ENCODE measurements at regions not wholly inside any gene's neighbourhood (a gene's known extent, or its start where the extent isn't known, plus 50 kb on each side); places are given as distances from the start of the nearest gene placed in this dataset.

DNA sequence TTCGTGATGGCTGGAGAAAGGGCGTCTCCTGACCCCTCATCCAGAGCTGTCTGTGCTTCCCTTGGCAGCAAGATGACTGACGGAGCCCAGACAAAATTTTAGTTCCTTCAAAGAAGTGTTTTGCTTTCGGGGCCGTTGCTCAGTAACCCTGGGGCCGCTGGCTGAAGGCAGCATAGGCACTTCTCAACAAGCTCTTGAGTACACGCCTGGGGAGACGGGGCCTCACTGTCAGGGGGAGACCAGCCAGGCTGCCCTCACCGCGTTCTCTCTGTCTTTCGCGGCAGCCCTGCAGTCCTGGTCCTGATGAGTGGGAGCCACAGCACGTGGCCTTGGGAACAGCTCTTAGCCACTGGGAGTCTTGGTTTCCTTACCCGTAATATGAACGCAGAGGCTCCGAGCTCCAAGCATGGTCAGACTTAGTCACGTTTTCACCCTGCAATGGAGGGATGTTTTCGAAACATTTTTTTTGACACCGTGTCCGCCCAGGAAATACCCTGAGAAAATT is 86.0 kb downstream of the IRF8 start:
- POLR2A ChIA-PET: no interaction called here
- TF ChIP-seq, protein P1, sequence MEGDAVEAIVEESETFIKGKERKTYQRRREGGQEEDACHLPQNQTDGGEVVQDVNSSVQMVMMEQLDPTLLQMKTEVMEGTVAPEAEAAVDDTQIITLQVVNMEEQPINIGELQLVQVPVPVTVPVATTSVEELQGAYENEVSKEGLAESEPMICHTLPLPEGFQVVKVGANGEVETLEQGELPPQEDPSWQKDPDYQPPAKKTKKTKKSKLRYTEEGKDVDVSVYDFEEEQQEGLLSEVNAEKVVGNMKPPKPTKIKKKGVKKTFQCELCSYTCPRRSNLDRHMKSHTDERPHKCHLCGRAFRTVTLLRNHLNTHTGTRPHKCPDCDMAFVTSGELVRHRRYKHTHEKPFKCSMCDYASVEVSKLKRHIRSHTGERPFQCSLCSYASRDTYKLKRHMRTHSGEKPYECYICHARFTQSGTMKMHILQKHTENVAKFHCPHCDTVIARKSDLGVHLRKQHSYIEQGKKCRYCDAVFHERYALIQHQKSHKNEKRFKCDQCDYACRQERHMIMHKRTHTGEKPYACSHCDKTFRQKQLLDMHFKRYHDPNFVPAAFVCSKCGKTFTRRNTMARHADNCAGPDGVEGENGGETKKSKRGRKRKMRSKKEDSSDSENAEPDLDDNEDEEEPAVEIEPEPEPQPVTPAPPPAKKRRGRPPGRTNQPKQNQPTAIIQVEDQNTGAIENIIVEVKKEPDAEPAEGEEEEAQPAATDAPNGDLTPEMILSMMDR (IDR thresholded peaks at IDR 0.05; ENCODE audit: control extremely low read depth, extremely low read depth, low read depth, missing control alignments): no peak
- CTCF ChIA-PET: interaction anchor here (1.2 to 11.3 kb wide), 2 partner anchors 136 to 164 kb away, joined by 3 to 162 read pairs; no protein-coding TSS in a partner anchor
- no peak for DNase-seq (ENCODE audit: extremely low spot score)

DNA sequence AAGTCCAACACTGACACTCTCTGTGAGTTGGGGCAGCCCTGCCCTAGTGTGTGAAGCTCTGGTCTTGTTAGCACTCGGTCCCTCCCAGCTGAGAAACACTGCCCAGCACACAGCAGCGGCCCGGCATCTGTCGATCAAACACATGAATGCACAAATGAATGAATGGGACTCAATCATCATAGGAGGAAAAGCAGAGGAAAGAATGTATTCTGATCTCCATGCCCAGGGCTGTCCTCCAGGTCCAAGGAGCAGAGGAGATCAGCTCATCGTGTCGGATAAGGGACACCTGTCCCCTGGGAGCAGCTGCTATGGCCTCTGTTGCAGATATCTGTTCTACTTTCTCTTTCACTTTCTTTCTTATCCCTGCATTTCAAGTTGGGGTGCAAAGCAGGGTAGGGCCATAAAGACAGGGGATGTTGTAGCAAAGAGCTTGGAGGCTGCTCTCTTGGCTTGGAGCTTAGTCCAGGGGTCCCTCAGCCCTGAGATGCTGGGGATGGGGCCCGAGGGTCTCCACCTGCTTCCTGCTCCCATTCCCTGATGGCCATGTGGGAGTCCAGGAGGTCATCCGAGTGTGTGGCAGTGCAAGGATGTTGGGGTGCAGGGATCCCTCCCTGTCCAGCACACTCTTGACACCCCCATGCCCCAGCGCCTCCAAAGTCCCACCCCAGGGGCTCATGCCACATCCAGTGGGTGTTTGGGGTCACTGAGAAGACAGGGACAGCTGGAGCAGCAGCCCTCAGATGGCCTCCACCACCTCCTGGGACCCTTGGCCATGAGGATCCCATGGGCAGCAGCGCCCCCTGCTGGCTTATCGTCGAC is 88.2 kb downstream of the IRF8 start:
- TF ChIP-seq, protein P1 (IDR thresholded peaks at IDR 0.05; ENCODE audit: control extremely low read depth, extremely low read depth, low read depth, missing control alignments): peak; percentile 22
- DNase-seq (ENCODE audit: extremely low spot score): peak; percentile 80
- POLR2A ChIA-PET: interaction anchor here (0.8 to 1.2 kb wide), 2 partner anchors 74 to 88 kb away, joined by 3 to 4 read pairs; partner anchors contain the start of gene IRF8

DNA sequence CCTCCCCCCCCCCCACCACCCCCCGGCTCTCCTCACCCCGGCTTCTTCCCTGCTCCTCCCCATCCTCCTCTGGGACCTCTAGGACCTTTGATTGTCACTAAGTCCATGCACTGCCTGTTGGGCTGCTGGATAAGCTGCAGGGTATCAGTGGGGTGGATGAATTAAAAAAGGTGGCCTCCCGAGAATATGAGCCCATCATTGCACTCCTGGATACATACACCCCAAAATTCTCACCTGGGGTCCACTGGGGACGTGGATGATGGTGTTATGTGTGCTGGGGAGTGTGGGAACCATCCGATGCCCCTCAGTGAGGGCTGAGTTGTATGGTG is 88.8 kb downstream of the IRF8 start:
- POLR2A ChIA-PET: interaction anchor here (0.5 to 1.2 kb wide), 3 partner anchors 12 to 168 kb away, joined by 3 to 4 read pairs (median 4); partner anchors contain the start of gene IRF8
- TF ChIP-seq, protein P1 (IDR thresholded peaks at IDR 0.05; ENCODE audit: control extremely low read depth, extremely low read depth, low read depth, missing control alignments): no peak
- no peak for DNase-seq (ENCODE audit: extremely low spot score)
- CTCF ChIA-PET: interaction anchor here (1.0 to 11.3 kb wide), 19 partner anchors 10 to 167 kb away, joined by 3 to 162 read pairs (median 10); partner anchors contain the start of gene IRF8

More for the DNA sequence above, 88.2 kb downstream of the IRF8 start:
- CTCF ChIA-PET: interaction anchor here (0.6 to 11.3 kb wide), 34 partner anchors 10 to 530 kb away, joined by 3 to 162 read pairs (median 5); partner anchors contain the start of gene IRF8

DNA sequence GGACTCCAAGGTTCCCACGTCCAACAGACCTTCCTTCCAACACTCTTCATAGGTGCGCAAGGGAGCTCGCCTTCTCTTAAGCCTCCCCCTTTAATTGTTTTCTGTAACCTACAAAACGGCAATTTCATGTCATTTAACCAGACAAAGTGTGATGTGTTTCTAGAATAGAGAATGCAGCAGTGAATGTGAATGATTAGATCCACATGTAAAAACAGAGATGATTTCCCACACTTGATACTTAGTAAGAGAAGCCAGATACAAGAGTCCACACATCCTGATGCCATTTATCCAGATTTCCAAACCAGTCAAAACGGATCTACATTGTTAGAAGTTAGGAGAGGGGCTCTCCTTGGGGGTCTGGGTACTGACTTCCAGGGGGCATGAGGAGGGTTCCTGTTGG is 89.3 kb downstream of the IRF8 start:
- TF ChIP-seq, protein P1 (IDR thresholded peaks at IDR 0.05; ENCODE audit: control extremely low read depth, extremely low read depth, low read depth, missing control alignments): no peak
- ChIA-PET CTCF (interaction anchor here (1.0 to 11.3 kb wide), 20 partner anchors 9 to 168 kb away, joined by 3 to 162 read pairs (median 6); partner anchors contain the start of gene IRF8), POLR2A (interaction anchor here (0.5 to 1.5 kb wide), 3 partner anchors 12 to 169 kb away, joined by 3 to 4 read pairs (median 4); no protein-coding TSS in a partner anchor)
- DNase-seq (ENCODE audit: extremely low spot score): no peak

DNA sequence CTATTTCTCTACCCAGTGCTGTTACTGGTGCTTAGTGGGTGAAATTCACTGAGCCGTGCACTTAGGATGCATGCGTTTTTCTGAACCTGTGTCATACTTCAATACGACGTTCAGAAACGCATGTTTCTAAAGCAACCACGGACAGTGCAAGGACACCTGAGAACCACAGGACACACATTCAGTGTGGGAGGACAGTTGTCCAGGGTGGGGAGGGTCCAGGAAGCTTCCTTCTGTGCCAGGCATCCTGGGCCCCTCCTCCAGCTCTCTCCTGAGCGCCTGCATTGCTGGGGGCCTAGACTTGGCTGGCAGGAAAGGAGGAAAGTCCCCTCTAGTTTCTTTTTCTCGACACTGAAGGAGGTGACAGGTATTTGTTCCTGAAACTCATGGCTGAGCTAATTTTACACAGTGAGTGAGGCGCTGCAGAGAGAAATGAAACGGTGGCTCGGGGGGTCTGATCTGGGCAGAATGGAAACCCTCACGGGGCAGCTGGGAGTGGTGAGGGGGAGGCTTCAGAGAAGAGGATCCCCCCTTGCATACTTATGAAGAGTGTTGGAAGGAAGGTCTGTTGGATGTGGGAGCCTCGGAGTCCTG is 89.9 kb downstream of the IRF8 start:
- POLR2A ChIA-PET: interaction anchor here (1.5 kb wide), 1 partner anchor 85 kb away, joined by 4 read pairs; no protein-coding TSS in a partner anchor
- peak; percentile 77 for DNase-seq (ENCODE audit: extremely low spot score)
- TF ChIP-seq, protein P1 (IDR thresholded peaks at IDR 0.05; ENCODE audit: control extremely low read depth, extremely low read depth, low read depth, missing control alignments): no peak
- CTCF ChIA-PET: interaction anchor here (1.0 to 11.3 kb wide), 20 partner anchors 8 to 168 kb away, joined by 3 to 162 read pairs (median 6); partner anchors contain the start of gene IRF8

DNA sequence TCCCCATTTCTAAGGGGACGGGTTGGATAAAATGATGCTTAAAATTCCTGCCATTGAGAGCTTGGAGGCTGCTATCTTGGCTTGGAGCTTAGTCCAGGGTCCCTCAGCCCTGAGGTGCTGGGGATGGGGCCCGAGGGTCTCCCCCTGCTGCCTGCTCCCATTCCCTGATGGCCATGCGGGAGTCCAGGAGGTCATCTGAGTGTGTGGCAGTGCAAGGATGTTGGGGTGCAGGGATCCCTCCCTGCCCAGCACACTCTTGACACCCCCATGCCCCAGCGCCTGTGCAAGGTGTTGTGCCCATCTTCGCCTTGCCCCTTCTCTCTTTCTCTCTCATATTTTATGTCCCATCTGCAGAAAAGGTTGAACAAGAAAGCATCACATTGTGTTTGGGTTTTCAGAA is 90.4 kb downstream of the IRF8 start:
- POLR2A ChIA-PET: interaction anchor here (1.5 kb wide), 1 partner anchor 86 kb away, joined by 4 read pairs; no protein-coding TSS in a partner anchor
- DNase-seq (ENCODE audit: extremely low spot score): no peak
- TF ChIP-seq, protein P1 (IDR thresholded peaks at IDR 0.05; ENCODE audit: control extremely low read depth, extremely low read depth, low read depth, missing control alignments): no peak
- CTCF ChIA-PET: interaction anchor here (1.1 to 11.3 kb wide), 15 partner anchors 8 to 169 kb away, joined by 3 to 162 read pairs (median 6); partner anchors contain the start of gene IRF8
